Fibroblast of lung (primary cell): ENCODE measurements at regions not wholly inside any gene's neighbourhood (a gene's known extent, or its start where the extent isn't known, plus 50 kb on each side); places are given as distances from the start of the nearest gene placed in this dataset.

Source experiments
- DNase-seq, 2 donors: peaks; one replicate each; pipeline versions ENCODE4 v3.0.0 to v3.0.0-alpha.2; 2010; ENCODE audit warnings: low read depth in 2 of 2
- H2AFZ ChIP-seq: 2 replicates; pipeline ENCODE4 v1.5.1; 2012; ENCODE audit warnings: low read length, control low read depth, inconsistent platforms
- H3K27ac ChIP-seq: 2 replicates; pipeline ENCODE4 v1.5.1; 2011; ENCODE audit warnings: low read length, control low read depth; ENCODE audit not compliant: insufficient read depth
- H3K27me3 ChIP-seq: 2 replicates; pipeline ENCODE4 v1.5.1; 2011; ENCODE audit warnings: mild to moderate bottlenecking, low read length; ENCODE audit not compliant: control insufficient read depth, insufficient read depth
- H3K36me3 ChIP-seq: 2 replicates; pipeline ENCODE4 v1.5.1; 2011; ENCODE audit warnings: low read length; ENCODE audit not compliant: control insufficient read depth, insufficient read depth
- H3K4me1 ChIP-seq: 2 replicates; pipeline ENCODE4 v1.5.1; 2011; ENCODE audit warnings: low read length; ENCODE audit not compliant: control insufficient read depth, insufficient read depth; ENCODE audit errors: extremely low read depth
- H3K4me2 ChIP-seq: 2 replicates; pipeline ENCODE4 v1.5.1; 2011; ENCODE audit warnings: low read length, control low read depth; ENCODE audit not compliant: insufficient read depth; ENCODE audit errors: extremely low read depth
- H3K4me3 ChIP-seq, 4 experiments: fragments of 200-600 bp in 1 of 4; sonication (generic) in 1 of 4; replicated peaks in 1 of 4; 2 replicates each; pipeline ENCODE4 v1.5.1; 2011 to 2016; ENCODE audit warnings: low read length in 4 of 4, low read depth in 3 of 4, mild to moderate bottlenecking in 3 of 4, control low read depth in 2 of 4, inconsistent platforms in 1 of 4, mixed read lengths in 1 of 4; ENCODE audit not compliant: insufficient read depth in 1 of 4; ENCODE audit errors: control extremely low read depth in 1 of 4
- H3K79me2 ChIP-seq: 2 replicates; pipeline ENCODE4 v1.5.1; 2012; ENCODE audit warnings: mild to moderate bottlenecking, low read length, inconsistent platforms; ENCODE audit not compliant: control insufficient read depth, insufficient read depth
- H3K9ac ChIP-seq: 2 replicates; pipeline ENCODE4 v1.5.1; 2011; ENCODE audit warnings: mild to moderate bottlenecking, low read length, control low read depth; ENCODE audit not compliant: insufficient read depth
- H3K9me3 ChIP-seq: 2 replicates; pipeline ENCODE4 v1.5.1; 2012; ENCODE audit warnings: low read depth, low read length; ENCODE audit not compliant: control insufficient read depth, insufficient read depth
- H4K20me1 ChIP-seq: 2 replicates; pipeline ENCODE4 v1.5.1; 2011; ENCODE audit warnings: low read length; ENCODE audit not compliant: control insufficient read depth, insufficient read depth; ENCODE audit errors: extremely low read depth
- EZH2 ChIP-seq: IDR thresholded peaks from 2 replicates; pipeline ENCODE4 v1.5.1; 2012; ENCODE audit warnings: low read length, control low read depth, mild to moderate bottlenecking; ENCODE audit errors: missing control alignments
- TF ChIP-seq, protein P1 (sequence below), 2 donors: IDR thresholded peaks in 1 of 2; conservative IDR thresholded peaks in 1 of 2; 1 replicate in 1 of 2; 2 replicates in 1 of 2; pipeline ENCODE4 v1.5.1; 2011 to 2012; ENCODE audit warnings: low read length in 2 of 2, control low read depth in 1 of 2, inconsistent platforms in 1 of 2, low read depth in 1 of 2, mild to moderate bottlenecking in 1 of 2

- no peak overlapping the region for H3K27ac ChIP-seq
- no peaks in the 10 kb centered on the region for H3K36me3 ChIP-seq
- H2AFZ ChIP-seq: no peak overlapping the region
- no peaks in the 10 kb centered on the region for H3K9me3 ChIP-seq
- H3K27me3 ChIP-seq: no peaks in the 10 kb centered on the region
- H3K4me3 ChIP-seq: no peak overlapping the region
- H4K20me1 ChIP-seq: no peaks in the 10 kb centered on the region
- H3K4me2 ChIP-seq: no peak overlapping the region
- TF ChIP-seq EZH2: no peak
- DNase-seq: no peak
- peaks cover 14% of the 10 kb centered on the region for H3K4me1 ChIP-seq
- no peak overlapping the region for H3K9ac ChIP-seq
- no peaks in the 10 kb centered on the region for H3K79me2 ChIP-seq
Measured at GRCh38 chr13:26494571-26495195, 62.8 kb upstream of the WASF3 start.

DNA sequence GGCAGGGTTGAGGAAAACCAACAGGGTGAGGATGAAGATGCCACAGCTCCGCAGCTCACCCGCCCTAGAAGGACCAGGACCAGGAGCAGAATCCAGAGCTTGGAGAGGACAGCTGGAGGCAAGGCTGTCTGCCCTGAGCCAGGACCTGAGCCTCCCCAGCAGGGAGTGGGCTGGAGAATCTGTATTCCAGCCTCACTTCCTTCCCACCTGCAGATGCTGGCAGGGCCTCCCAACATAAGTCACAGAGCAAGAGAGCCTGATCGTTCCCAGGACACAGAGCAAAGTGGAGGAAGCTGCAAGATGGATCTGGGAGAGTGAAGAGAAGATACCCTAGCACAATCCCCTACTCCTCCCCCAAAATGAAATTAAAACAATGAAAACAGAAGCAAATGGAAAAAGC lies 61.7 kb upstream of the WASF3 start:
- H3K9me3 ChIP-seq: no peaks in the 10 kb centered on the region
- no peak overlapping the region for H3K27ac ChIP-seq
- H3K36me3 ChIP-seq: no peaks in the 10 kb centered on the region
- H2AFZ ChIP-seq: no peak overlapping the region
- H3K4me1 ChIP-seq: peaks cover 14% of the 10 kb centered on the region
- H3K4me3 ChIP-seq: no peak overlapping the region
- no peaks in the 10 kb centered on the region for H4K20me1 ChIP-seq
- H3K9ac ChIP-seq: no peak overlapping the region
- H3K27me3 ChIP-seq: no peaks in the 10 kb centered on the region
- no peak for DNase-seq
- H3K4me2 ChIP-seq: no peak overlapping the region
- no peak for TF ChIP-seq EZH2
- TF ChIP-seq, protein P1, sequence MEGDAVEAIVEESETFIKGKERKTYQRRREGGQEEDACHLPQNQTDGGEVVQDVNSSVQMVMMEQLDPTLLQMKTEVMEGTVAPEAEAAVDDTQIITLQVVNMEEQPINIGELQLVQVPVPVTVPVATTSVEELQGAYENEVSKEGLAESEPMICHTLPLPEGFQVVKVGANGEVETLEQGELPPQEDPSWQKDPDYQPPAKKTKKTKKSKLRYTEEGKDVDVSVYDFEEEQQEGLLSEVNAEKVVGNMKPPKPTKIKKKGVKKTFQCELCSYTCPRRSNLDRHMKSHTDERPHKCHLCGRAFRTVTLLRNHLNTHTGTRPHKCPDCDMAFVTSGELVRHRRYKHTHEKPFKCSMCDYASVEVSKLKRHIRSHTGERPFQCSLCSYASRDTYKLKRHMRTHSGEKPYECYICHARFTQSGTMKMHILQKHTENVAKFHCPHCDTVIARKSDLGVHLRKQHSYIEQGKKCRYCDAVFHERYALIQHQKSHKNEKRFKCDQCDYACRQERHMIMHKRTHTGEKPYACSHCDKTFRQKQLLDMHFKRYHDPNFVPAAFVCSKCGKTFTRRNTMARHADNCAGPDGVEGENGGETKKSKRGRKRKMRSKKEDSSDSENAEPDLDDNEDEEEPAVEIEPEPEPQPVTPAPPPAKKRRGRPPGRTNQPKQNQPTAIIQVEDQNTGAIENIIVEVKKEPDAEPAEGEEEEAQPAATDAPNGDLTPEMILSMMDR (conservative IDR thresholded peaks at IDR 0.05 in 1 of 2, IDR thresholded peaks at IDR 0.05 in 1 of 2; ENCODE audit: low read depth in 1 of 2, low read length in 2 of 2): no peak
- no peaks in the 10 kb centered on the region for H3K79me2 ChIP-seq

GRCh38 chr13:26497968-26498511 lies 59.4 kb upstream of the WASF3 start:
- Histone ChIP-seq H4K20me1 (no peaks in the 10 kb centered on the region), H3K79me2 (no peaks in the 10 kb centered on the region), H3K4me3 (no peak overlapping the region), H3K9ac (no peak overlapping the region), H3K27ac (peak overlapping the region; percentile 26), H3K9me3 (no peaks in the 10 kb centered on the region), H3K36me3 (no peaks in the 10 kb centered on the region), H3K27me3 (no peaks in the 10 kb centered on the region), H2AFZ (no peak overlapping the region), H3K4me1 (peaks cover 20% of the 10 kb centered on the region), H3K4me2 (no peak overlapping the region)
- no peak for TF ChIP-seq EZH2
- TF ChIP-seq, protein P1 (conservative IDR thresholded peaks at IDR 0.05 in 1 of 2, IDR thresholded peaks at IDR 0.05 in 1 of 2; ENCODE audit: low read depth in 1 of 2, low read length in 2 of 2): peak in 1 of 2 donors; percentile 1
- DNase-seq: peak; percentile 76 to 97
